IPS DF 6.9 (cell line): ENCODE measurements at regions not wholly inside any gene's neighbourhood (a gene's known extent, or its start where the extent isn't known, plus 50 kb on each side); places are given as distances from the start of the nearest gene placed in this dataset.
"Not testable (repeated sequence)": the region's sequence is repeated elsewhere in the genome, so short reads cannot be mapped to it uniquely, and the experiment has no call there.

ENCODE experiments used
- DNase-seq: peaks from one replicate; pipeline ENCODE4 v3.0.0-alpha.2; 2013; ENCODE audit warnings: low read depth, low spot score
- H3K27ac ChIP-seq: one replicate; pipeline ENCODE4 v1.5.1; 2013; ENCODE audit warnings: low read length, control low read depth
- H3K27me3 ChIP-seq: 2 replicates; pipeline ENCODE4 v1.6.1; 2013; ENCODE audit warnings: mild to moderate bottlenecking, low read length; ENCODE audit not compliant: control insufficient read depth, insufficient read depth
- H3K36me3 ChIP-seq: 2 replicates; pipeline ENCODE4 v1.6.1; 2013; ENCODE audit warnings: low read length; ENCODE audit not compliant: control insufficient read depth, insufficient read depth
- H3K4me1 ChIP-seq: 2 replicates; pipeline ENCODE4 v1.6.1; 2013; ENCODE audit warnings: low read length; ENCODE audit not compliant: control insufficient read depth, insufficient read depth
- H3K4me3 ChIP-seq: 2 replicates; pipeline ENCODE4 v1.5.1; 2013; ENCODE audit warnings: mild to moderate bottlenecking, low read length
- H3K9me3 ChIP-seq: 2 replicates; pipeline ENCODE4 v1.6.1; 2013; ENCODE audit warnings: low read length, inconsistent platforms; ENCODE audit not compliant: control insufficient read depth, insufficient read depth
- WGBS: extraction: QIAGEN DNeasy Blood & Tissue Kit; methylation state at CpG from one replicate; pipeline ENCODE4 v1.1.7; 2013; ENCODE audit warnings: mixed read lengths, missing lambda C conversion rate; ENCODE audit not compliant: insufficient read length, insufficient coverage; 5-methylcytosine and 5-hydroxymethylcytosine counted together

- not testable (repeated sequence) for H3K27ac ChIP-seq, DNase-seq, H3K27me3 ChIP-seq, H3K4me3 ChIP-seq, H3K9me3 ChIP-seq, H3K4me1 ChIP-seq, H3K36me3 ChIP-seq
- no CpG with 5 or more reads among the region's 4 CpGs for WGBS
Measured at GRCh38 chr2:228513480-228513879, 332.0 kb upstream of the SPHKAP start.

- no CpG with 5 or more reads among the region's 2 CpGs for WGBS
- no peak for DNase-seq
- H3K27me3 ChIP-seq: no peaks in the 10 kb centered on the region
- H3K27ac ChIP-seq: no peak overlapping the region
- no peaks in the 10 kb centered on the region for H3K9me3 ChIP-seq
- no peak overlapping the region for H3K4me3 ChIP-seq
- H3K4me1 ChIP-seq: 0 out of 2 replicates have a peak, but pooled peaks cover 1% of the 10 kb centered on the region
- no peaks in the 10 kb centered on the region for H3K36me3 ChIP-seq
Measured at GRCh38 chr2:228509021-228509420, 327.5 kb upstream of the SPHKAP start.

- H3K9me3 ChIP-seq: no peaks in the 10 kb centered on the region
- H3K36me3 ChIP-seq: no peaks in the 10 kb centered on the region
- 0 out of 2 replicates have a peak, but pooled peaks cover 1% of the 10 kb centered on the region for H3K4me1 ChIP-seq
- no CpG with 5 or more reads among the region's 3 CpGs for WGBS
- DNase-seq: peak; percentile 63
- H3K27ac ChIP-seq: no peak overlapping the region
- no peak overlapping the region for H3K4me3 ChIP-seq
- no peaks in the 10 kb centered on the region for H3K27me3 ChIP-seq
Measured at GRCh38 chr2:228507870-228508269, 326.4 kb upstream of the SPHKAP start.

DNA sequence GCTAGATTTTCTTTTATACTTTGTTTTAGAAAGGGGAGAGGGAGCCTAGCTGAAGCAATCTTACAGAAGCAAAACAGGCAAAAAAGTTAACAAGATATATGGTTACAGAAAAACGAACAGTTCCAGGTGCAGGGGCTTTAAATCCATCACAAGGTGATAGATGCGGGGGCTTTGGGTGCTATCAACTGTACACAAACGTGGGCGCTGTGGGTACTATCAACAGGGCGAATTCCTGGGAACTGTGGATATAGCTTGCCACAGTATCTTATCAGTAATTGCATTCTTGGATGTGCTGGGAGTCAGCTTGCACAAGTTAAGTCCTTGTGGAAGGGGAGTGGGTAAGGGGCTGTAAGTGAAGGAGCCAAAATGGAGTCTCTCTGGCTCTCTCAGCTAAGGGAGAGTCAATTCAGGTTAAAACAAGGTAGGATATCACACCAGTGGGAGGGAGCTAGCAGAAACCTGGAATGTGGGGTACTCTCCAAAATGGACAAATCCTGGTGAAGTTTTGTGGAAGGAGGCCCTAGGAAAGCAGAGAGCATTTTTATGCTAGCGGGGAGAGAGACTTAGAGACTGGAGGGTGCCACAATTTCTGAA lies 325.8 kb upstream of the SPHKAP start:
- no peak for DNase-seq
- H3K27ac ChIP-seq: no peak overlapping the region
- no peaks in the 10 kb centered on the region for H3K27me3 ChIP-seq
- no peak overlapping the region for H3K4me3 ChIP-seq
- 0 out of 2 replicates have a peak, but pooled peaks cover 1% of the 10 kb centered on the region for H3K4me1 ChIP-seq
- no peaks in the 10 kb centered on the region for H3K36me3 ChIP-seq
- no peaks in the 10 kb centered on the region for H3K9me3 ChIP-seq
- WGBS: no CpG with 5 or more reads among the region's 6 CpGs

DNA sequence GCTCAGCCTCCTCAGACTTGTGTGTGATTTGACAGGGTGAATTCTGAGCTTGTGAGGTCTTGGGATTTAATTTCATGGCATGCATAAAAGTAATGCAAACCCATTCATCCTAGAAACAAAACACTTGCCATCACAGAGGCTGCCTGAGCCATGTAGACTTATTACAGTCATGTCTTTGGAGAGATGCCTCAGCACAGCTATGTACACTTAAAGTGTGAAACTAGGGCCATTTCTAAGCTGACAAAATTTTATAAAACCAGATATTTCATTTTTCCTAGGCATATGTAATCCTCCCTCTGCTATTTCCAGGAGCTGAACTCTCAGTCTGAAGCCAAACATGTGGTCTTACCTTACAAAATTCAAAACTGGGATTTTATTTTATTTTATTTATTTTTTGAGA lies 322.2 kb upstream of the SPHKAP start:
- no peak overlapping the region for H3K27ac ChIP-seq
- no peak for DNase-seq
- H3K4me3 ChIP-seq: no peak overlapping the region
- no peaks in the 10 kb centered on the region for H3K27me3 ChIP-seq
- H3K4me1 ChIP-seq: 0 out of 2 replicates have a peak, but pooled peaks cover 1% of the 10 kb centered on the region
- H3K36me3 ChIP-seq: no peaks in the 10 kb centered on the region
- H3K9me3 ChIP-seq: no peaks in the 10 kb centered on the region

DNA sequence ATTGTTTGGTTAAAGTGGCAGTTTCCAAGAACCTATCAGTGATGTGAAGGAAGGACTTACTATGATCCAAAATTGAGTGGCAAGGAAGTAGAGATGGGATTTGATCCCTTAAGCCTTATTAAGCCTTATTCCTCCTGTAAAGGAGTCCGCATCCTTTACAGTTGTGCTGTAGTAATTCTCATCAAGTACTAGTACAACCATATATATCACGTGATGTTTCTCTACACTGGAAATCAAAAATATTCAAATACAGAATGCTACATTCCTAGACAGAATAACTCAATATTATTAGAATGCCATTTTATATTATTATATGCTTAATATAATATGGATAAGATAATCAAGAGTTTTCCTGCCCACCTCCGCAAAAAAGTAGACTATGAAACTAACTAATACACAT lies 312.4 kb upstream of the SPHKAP start:
- no peak for DNase-seq
- Histone ChIP-seq H3K4me1 (no peaks in the 10 kb centered on the region), H3K4me3 (no peak overlapping the region), H3K27me3 (no peaks in the 10 kb centered on the region), H3K9me3 (no peaks in the 10 kb centered on the region), H3K27ac (no peak overlapping the region), H3K36me3 (no peaks in the 10 kb centered on the region)
- no CpG with 5 or more reads among the region's 3 CpGs for WGBS

DNA sequence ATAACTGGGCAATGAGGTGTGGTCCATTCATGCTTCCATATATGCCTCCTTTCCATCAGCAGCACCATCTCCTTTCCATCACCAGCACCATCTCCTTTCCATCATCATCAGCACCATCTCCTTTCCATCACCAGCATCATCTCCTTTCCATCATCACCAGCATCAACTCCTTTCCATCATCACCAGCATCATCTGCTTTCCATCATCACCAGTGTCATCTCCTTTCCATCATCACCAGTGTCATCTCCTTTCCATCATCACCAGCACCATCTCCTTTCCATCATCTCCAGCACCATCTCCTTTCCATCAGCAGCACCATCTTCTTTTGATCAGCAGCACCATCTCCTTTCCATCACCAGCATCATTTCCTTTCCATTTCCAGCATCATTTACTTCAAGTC lies 297.5 kb upstream of the SPHKAP start:
- DNase-seq: no peak
- H3K27me3 ChIP-seq: no peaks in the 10 kb centered on the region
- no peak overlapping the region for H3K4me3 ChIP-seq
- no peaks in the 10 kb centered on the region for H3K4me1 ChIP-seq
- H3K27ac ChIP-seq: no peak overlapping the region
- no peaks in the 10 kb centered on the region for H3K9me3 ChIP-seq
- H3K36me3 ChIP-seq: no peaks in the 10 kb centered on the region

DNA sequence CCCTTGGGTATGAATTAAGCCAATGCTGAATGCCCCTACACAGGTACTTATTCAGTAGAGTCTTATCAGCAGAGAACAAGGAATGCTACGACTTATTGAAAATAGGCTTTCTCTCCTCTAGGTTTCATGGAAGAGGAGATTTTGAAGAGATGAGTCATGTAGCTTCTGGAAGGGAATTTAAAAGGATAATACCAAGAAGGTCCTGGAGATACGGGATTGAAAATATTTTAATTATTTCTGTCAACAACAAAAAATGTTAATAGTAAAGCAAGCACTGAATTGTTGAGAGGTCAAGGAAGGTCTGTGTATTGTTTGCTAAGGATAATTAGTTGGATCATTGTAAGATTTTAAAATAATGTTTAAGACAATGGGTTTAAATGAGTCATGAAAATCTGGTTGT lies 293.0 kb upstream of the SPHKAP start:
- H3K4me3 ChIP-seq: no peak overlapping the region
- no CpG with 5 or more reads among the region's 2 CpGs for WGBS
- no peak overlapping the region for H3K27ac ChIP-seq
- no peaks in the 10 kb centered on the region for H3K4me1 ChIP-seq
- H3K36me3 ChIP-seq: no peaks in the 10 kb centered on the region
- H3K9me3 ChIP-seq: no peaks in the 10 kb centered on the region
- H3K27me3 ChIP-seq: no peaks in the 10 kb centered on the region
- no peak for DNase-seq

DNA sequence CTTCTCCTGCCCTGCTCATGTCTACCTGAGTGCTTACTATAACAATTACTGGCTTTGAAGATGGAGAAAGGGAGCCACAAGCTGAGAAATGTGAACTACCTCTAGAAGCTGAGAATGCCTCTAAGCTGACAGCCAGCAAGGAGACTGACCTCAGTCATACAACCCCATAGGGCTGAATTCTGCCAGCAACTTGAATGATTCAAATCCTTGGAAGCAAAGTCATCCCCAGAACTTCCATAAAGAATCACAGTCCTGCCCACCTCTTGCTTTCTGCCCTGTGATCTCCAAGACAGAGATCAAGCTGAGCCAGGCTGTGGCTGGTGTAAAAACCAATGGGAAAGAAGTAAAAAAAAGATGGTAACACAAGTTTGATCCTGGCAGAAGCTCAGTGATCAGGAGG lies 288.2 kb upstream of the SPHKAP start:
- no peak for DNase-seq
- Histone ChIP-seq H3K27ac (no peak overlapping the region), H3K4me1 (no peaks in the 10 kb centered on the region), H3K27me3 (no peaks in the 10 kb centered on the region), H3K9me3 (no peaks in the 10 kb centered on the region), H3K36me3 (no peaks in the 10 kb centered on the region), H3K4me3 (no peak overlapping the region)

DNA sequence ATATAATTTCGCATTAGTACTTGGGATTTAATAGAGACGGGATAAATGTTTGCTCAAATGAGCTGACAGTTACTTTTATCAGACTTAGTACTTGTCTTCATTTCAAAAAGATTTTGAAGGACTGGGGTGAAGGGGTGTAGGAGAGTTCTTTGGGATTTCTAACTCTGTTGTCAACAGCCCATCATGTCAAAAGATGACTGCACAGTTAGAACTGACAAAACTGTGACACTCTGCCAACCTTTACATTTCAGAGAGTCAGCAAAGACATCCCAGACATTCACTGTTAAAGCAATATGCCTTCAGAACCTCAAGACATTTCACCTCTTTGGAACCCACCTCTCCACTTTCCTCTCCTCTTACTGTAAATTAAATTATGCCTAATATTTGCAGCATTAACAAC lies 285.4 kb upstream of the SPHKAP start:
- Histone ChIP-seq H3K4me3 (no peak overlapping the region), H3K36me3 (no peaks in the 10 kb centered on the region), H3K4me1 (no peaks in the 10 kb centered on the region), H3K27ac (no peak overlapping the region), H3K9me3 (no peaks in the 10 kb centered on the region), H3K27me3 (no peaks in the 10 kb centered on the region)
- DNase-seq: no peak
- no CpG with 5 or more reads among the region's 2 CpGs for WGBS

GRCh38 chr2:228465408-228465807 lies 283.9 kb upstream of the SPHKAP start:
- no peaks in the 10 kb centered on the region for H3K27me3 ChIP-seq
- no peaks in the 10 kb centered on the region for H3K4me1 ChIP-seq
- no CpG with 5 or more reads among the region's 4 CpGs for WGBS
- no peak overlapping the region for H3K4me3 ChIP-seq
- no peak for DNase-seq
- H3K36me3 ChIP-seq: no peaks in the 10 kb centered on the region
- no peak overlapping the region for H3K27ac ChIP-seq
- H3K9me3 ChIP-seq: no peaks in the 10 kb centered on the region
